HUDEP-2 (cell line): ENCODE measurements at regions not wholly inside any gene's neighbourhood (a gene's known extent, or its start where the extent isn't known, plus 50 kb on each side); places are given as distances from the start of the nearest gene placed in this dataset.
"Not testable (repeated sequence)": the region's sequence is repeated elsewhere in the genome, so short reads cannot be mapped to it uniquely, and the experiment has no call there.

Source experiments
- DNase-seq, 76 experiments: peaks; one replicate each; lab custom pipeline; 2025; ENCODE audit not compliant: unreplicated experiment in 76 of 76; lab: John Stamatoyannopoulos, UW

GRCh38 chr6:63440057-63440456 is 120.3 kb upstream of the LGSN start:
- no peak for DNase-seq

DNA sequence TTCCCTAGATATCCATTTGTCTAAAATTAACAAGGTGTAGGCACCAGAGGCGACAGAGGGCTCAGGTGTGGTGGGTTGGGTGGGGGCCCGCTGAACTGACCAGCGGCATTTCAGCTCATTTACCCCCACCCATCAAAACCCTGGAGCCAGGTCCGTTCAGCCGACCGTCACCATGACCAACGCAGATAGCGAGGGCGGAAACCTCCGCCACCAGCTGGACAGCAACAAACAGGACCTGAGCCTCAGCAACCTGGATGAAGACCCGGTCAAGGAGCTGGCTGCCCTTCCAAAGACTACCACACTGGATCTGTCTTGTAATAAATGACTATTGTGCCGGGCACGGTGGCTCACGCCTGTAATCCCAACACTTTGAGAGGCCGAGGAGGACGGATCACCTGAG is 120.8 kb upstream of the LGSN start:
- no peak for DNase-seq

GRCh38 chr6:63441266-63441956 is 121.6 kb upstream of the LGSN start:
- no peak for DNase-seq

DNA sequence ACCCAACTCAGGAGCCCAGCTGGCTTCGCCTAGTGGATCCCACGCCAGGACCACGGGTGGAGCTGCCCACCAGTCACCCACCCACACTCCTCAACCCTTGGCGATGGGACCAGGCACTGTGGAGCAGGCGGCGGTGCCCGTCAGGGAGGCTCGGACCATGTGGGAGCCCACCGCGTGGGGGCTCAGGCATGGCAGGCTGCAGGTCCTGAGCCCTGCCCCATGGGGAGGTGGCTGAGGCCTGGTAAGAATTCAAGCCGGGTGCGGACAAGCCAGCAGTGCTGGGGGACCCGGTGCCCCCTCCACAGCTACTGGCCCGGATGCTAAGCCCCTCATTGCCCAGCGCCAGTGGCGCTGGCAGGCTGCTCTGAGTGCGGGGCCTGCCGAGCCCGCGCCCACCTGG is 123.1 kb upstream of the LGSN start:
- no peak for DNase-seq

- no peak for DNase-seq
Measured at GRCh38 chr6:63444768-63445167, 125.0 kb upstream of the LGSN start.

- no peak for DNase-seq
Measured at GRCh38 chr6:63446405-63446804, 125.9 kb upstream of the LOC128125822 start.

- DNase-seq = no peak
Measured at GRCh38 chr6:63447134-63447533, 125.1 kb upstream of the LOC128125822 start.

GRCh38 chr6:63448229-63448628 is 124.1 kb upstream of the LOC128125822 start:
- DNase-seq = no peak

DNA sequence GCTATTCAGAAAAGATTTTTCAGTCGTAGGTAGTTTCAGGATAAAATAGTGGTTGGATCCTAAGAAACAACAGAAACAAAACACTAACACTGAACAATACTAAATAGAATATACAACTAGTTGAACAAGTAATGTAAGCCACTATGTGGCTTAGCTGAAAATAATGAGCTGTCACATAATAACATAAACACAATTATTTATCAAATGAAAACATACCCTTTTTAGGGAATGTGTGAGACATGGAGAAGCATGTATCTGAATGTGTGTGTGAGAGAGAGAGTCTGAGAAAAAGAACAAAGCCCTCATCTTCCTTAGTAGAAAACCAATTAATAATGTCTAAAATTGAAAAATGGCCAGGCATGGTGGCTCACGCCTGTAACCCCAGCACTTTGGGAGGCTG is 122.6 kb upstream of the LOC128125822 start:
- no peak for DNase-seq

GRCh38 chr6:63451238-63451637 is 121.0 kb upstream of the LOC128125822 start:
- DNase-seq = no peak

- DNase-seq = no peak
Measured at GRCh38 chr6:63452125-63452524, 120.2 kb upstream of the LOC128125822 start.

DNA sequence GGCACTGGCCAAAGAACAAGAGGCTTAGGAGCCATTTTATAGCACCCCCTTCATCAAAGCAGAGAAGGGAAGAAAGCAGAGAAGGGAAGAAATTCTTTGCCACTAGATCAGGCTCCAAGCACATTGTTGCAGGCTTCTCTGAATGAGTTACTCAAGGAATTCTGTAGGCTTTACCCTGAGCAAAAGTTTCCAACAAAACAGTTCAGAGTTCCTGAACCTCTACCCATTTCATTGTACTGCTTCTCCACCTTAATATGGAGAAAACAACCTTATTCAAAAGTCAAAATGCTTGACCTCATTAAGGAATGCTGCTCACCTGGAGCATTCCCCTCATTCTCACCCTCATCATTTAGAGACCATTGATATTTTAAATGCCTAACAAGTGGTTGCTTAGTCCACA is 115.5 kb upstream of the LOC128125822 start:
- no peak for DNase-seq

GRCh38 chr6:63458480-63459115 is 113.7 kb upstream of the LOC128125822 start:
- no peak for DNase-seq

GRCh38 chr6:63459814-63460213 is 112.5 kb upstream of the LOC128125822 start:
- no peak for DNase-seq

GRCh38 chr6:63460971-63461370 is 111.3 kb upstream of the LOC128125822 start:
- DNase-seq = no peak

- no peak for DNase-seq
Measured at GRCh38 chr6:63464060-63464459, 108.2 kb upstream of the LOC128125822 start.

DNA sequence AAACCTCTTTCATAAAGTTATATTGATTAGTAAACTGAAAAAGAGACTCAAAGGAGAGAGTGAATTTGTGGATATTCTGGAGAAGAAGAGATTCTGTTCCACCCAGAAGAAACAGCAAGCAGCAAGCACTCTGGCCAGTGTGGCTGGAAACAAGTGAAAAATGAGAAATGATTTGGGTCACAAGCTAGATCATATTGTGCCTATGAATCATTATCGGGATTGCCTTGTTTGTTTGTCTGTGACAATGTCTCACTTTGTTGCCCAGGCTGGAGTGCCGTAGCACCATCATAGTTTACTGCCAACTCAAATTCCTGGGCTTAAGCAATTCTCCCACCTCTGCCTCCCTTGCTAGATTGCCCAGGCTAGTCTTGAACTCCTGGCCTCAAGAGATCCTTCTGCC is 106.5 kb upstream of the LOC128125822 start:
- DNase-seq = no peak

DNA sequence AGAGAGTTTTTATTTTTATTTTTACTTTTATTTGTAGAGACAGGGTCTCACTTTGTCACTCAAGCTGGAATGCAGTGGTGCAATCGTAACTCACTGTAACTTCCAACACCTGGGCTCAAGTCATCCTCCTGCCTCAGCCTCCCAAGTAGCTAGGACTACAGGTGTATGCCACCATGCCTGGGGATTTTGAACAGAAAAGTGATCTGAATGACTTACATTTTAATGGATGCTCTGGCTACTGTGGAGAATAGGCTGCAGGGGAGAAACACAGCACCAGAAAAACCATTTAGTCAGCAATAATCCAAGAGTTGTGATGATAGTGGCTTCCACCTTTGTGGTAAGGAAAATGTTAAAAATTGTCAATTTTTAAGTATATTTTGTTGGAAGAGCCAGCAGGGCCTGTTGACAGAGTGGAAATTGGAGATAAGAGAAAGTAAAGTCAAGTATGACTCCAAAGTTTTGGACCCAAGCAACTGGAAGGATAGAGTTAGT is 106.0 kb upstream of the LOC128125822 start:
- no peak for DNase-seq

DNA sequence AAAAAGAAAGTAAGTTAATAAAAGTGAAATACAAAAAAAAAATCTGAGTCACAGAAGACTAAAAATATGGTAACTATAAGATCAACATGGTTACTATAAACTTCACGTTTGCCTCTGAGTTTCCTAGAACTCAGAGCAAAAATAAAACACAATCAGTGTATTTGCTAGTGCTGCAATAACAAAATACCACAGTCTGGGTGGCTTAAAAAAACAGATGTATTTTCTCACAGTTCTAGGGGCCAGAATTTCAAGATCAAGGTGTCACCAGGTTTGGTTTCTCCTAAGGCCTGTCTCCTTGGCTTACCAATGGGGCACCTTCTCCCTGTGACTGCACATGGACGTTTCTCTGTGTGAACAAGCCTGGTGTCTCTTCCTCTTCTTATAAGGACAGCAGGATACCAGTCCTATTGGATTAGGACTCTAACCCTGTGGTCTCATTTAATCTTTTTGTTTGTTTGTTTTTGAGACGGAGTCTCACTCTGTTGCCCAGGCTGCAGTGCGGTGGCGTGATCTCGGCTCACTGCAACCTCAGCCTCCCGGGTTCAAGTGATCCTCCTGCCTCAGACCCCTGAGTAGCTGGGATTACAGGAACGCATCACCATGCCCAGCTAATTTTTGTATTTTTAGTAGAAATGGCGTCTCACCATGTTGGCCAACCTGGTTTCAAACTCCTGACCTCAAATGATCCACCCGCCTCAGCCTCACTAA is 104.9 kb upstream of the LOC128125822 start:
- no peak for DNase-seq

- not testable (repeated sequence) for DNase-seq
Measured at GRCh38 chr6:63471145-63471544, 101.1 kb upstream of the LOC128125822 start.

- DNase-seq = no peak
Measured at GRCh38 chr6:63471654-63472053, 100.6 kb upstream of the LOC128125822 start.

DNA sequence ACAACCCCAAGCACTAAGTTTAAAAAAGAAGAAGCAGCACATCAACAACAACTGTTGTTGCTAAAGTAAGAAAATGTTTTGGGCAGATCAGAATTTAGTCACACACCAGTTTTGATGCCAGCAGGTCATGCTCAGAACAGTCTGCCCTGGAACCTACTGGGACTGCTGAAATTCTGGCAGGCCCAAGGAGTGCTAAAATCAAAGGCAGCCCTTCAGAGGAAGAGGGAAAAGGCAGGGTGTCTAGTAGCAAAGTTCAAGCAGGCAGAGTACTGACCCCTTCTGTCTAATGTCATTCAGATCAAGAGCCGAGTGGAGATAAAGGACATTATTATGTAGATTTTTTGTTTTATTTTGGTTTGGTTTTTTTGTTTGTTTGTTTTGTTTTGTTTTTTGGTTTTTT is 96.6 kb upstream of the LOC128125822 start:
- DNase-seq = no peak
